Panc1 (cell line): ENCODE measurements at regions not wholly inside any gene's neighbourhood (a gene's known extent, or its start where the extent isn't known, plus 50 kb on each side); places are given as distances from the start of the nearest gene placed in this dataset.

Experiments used
- CTCF ChIP-seq: fragments of 450-650 bp; IDR thresholded peaks from 2 replicates; pipeline ENCODE4 v1.5.1; 2017; ENCODE audit warnings: mild to moderate bottlenecking
- POLR2AphosphoS5 ChIP-seq: IDR thresholded peaks from 2 replicates; pipeline ENCODE4 v1.6.1; 2012; ENCODE audit warnings: mild to moderate bottlenecking, low read depth, low read length, moderate library complexity
- REST ChIP-seq, 2 experiments: IDR thresholded peaks; 2 replicates each; pipeline ENCODE4 v1.6.1; 2011 to 2012; ENCODE audit warnings: low read depth in 2 of 2, control low read depth in 1 of 2, low read length in 1 of 2, mild to moderate bottlenecking in 1 of 2, moderate library complexity in 1 of 2; ENCODE audit not compliant: insufficient read depth in 1 of 2
- SIN3A ChIP-seq: IDR thresholded peaks from 2 replicates; pipeline ENCODE4 v1.6.1; 2012; ENCODE audit warnings: low read depth, mild to moderate bottlenecking, low read length, moderate library complexity, borderline replicate concordance; ENCODE audit not compliant: insufficient read depth

DNA sequence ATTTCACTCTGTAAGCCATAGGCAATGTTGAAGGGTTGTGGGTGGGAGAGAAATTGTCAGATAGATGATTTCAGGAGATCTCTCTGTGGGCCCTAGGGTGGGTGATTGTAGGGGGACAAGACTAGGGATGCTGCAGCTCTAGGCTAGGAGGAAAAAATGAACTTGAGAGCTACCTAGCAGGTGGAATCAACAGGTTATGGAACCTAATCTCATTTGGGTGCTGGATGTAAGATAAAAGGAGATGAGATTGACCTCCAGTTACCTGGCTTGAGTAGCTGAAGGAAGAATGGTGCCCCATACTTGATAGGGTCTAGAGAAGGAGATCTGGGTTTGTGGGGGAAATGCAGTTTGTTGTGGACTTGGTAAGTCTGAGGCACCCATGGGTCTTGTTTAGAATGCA lies 396.5 kb downstream of the RRAGC start:
- TF ChIP-seq CTCF (no peak), POLR2AphosphoS5 (no peak), SIN3A (no peak), REST (IDR thresholded peaks at IDR 0.05; ENCODE audit: insufficient read depth in 1 of 2, low read depth in 2 of 2, low read length in 1 of 2) (no peak)
